ENCODE measurements at regions not wholly inside any gene's neighbourhood (a gene's known extent, or its start where the extent isn't known, plus 50 kb on each side); places are given as distances from the start of the nearest gene placed in this dataset.

- Histone ChIP-seq H3K4me3 (replicated peaks in 1 of 3; ENCODE audit: low read depth in 2 of 3, low read length in 3 of 3) (no peak overlapping the region), H3K4me2 (replicated peaks; ENCODE audit: extremely low read depth, low read length, poor library complexity, severe bottlenecking) (no peak overlapping the region), H3K9me3 (replicated peaks in 1 of 2; ENCODE audit: control insufficient read depth in 1 of 2, insufficient read depth in 1 of 2, low read length in 2 of 2) (no peaks in the 10 kb centered on the region), H3K27ac (ENCODE audit: low read depth in 1 of 2, low read length in 2 of 2) (no peak overlapping the region), H3K79me2 (ENCODE audit: insufficient read depth, low read length) (no peaks in the 10 kb centered on the region), H3K4me1 (ENCODE audit: control insufficient read depth in 1 of 2, insufficient read depth in 2 of 2, low read length in 2 of 2) (no peaks in the 10 kb centered on the region), H3K9ac (ENCODE audit: insufficient read depth, low read length, poor library complexity, severe bottlenecking) (no peak overlapping the region), H4K20me1 (ENCODE audit: insufficient read depth, low read length) (no peaks in the 10 kb centered on the region), H3K36me3 (replicated peaks in 1 of 2; ENCODE audit: control insufficient read depth in 1 of 2, insufficient read depth in 2 of 2, low read length in 2 of 2) (no peaks in the 10 kb centered on the region), H3K27me3 (ENCODE audit: control insufficient read depth in 2 of 2, insufficient read depth in 2 of 2, low read length in 2 of 2) (no peaks in the 10 kb centered on the region), H2AFZ (ENCODE audit: insufficient read depth, low read depth, low read length, poor library complexity, severe bottlenecking) (no peak overlapping the region)
- Mint-ChIP-seq H3K4me3 (no peak overlapping the region), H3K36me3 (no peaks in the 10 kb centered on the region), H3K9me3 (peaks cover 0 to 15% (median 3%) of the 10 kb centered on the region in 7 donors), H3K27me3 (ENCODE audit: low read depth in 3 of 3) (peaks cover 3 to 7% (median 7%) of the 10 kb centered on the region in 3 donors), H3K27ac (no peak overlapping the region), H3K4me1 (no peaks in the 10 kb centered on the region)
- intact Hi-C loops (cut with micrococcal nuclease): no loop called here
- DNase-seq: no peak
- 100% methylated on average over 3 of the region's 8 CpGs for WGBS (ENCODE audit: insufficient coverage)
- TF ChIP-seq CTCF (IDR thresholded peaks at IDR 0.05): no peak
Observed at GRCh38 chr6:3919849-3920248, 70.7 kb downstream of the FAM50B start.

GRCh38 chr6:3920321-3920720 is 71.1 kb downstream of the FAM50B start:
- Mint-ChIP-seq H3K4me1 (no peaks in the 10 kb centered on the region), H3K27ac (no peak overlapping the region), H3K9me3 (peaks cover 0 to 13% (median 3%) of the 10 kb centered on the region in 7 donors), H3K4me3 (no peak overlapping the region), H3K36me3 (no peaks in the 10 kb centered on the region), H3K27me3 (ENCODE audit: low read depth in 3 of 3) (peaks cover 3 to 8% (median 5%) of the 10 kb centered on the region in 3 donors)
- no peak for DNase-seq
- Histone ChIP-seq H4K20me1 (ENCODE audit: insufficient read depth, low read length) (no peaks in the 10 kb centered on the region), H3K9ac (ENCODE audit: insufficient read depth, low read length, poor library complexity, severe bottlenecking) (no peak overlapping the region), H3K4me1 (ENCODE audit: control insufficient read depth in 1 of 2, insufficient read depth in 2 of 2, low read length in 2 of 2) (no peaks in the 10 kb centered on the region), H3K27ac (ENCODE audit: low read depth in 1 of 2, low read length in 2 of 2) (no peak overlapping the region), H3K4me3 (replicated peaks in 1 of 3; ENCODE audit: low read depth in 2 of 3, low read length in 3 of 3) (no peak overlapping the region), H3K4me2 (replicated peaks; ENCODE audit: extremely low read depth, low read length, poor library complexity, severe bottlenecking) (no peak overlapping the region), H3K79me2 (ENCODE audit: insufficient read depth, low read length) (no peaks in the 10 kb centered on the region), H3K9me3 (replicated peaks in 1 of 2; ENCODE audit: control insufficient read depth in 1 of 2, insufficient read depth in 1 of 2, low read length in 2 of 2) (no peaks in the 10 kb centered on the region), H3K36me3 (replicated peaks in 1 of 2; ENCODE audit: control insufficient read depth in 1 of 2, insufficient read depth in 2 of 2, low read length in 2 of 2) (no peaks in the 10 kb centered on the region), H2AFZ (ENCODE audit: insufficient read depth, low read depth, low read length, poor library complexity, severe bottlenecking) (no peak overlapping the region), H3K27me3 (ENCODE audit: control insufficient read depth in 2 of 2, insufficient read depth in 2 of 2, low read length in 2 of 2) (no peaks in the 10 kb centered on the region)
- intact Hi-C loops (cut with micrococcal nuclease): no loop called here
- 100% methylated on average over 1 of the region's 6 CpGs for WGBS (ENCODE audit: insufficient coverage)
- TF ChIP-seq CTCF (IDR thresholded peaks at IDR 0.05): no peak
